GM12872 (cell line): ENCODE measurements at regions not wholly inside any gene's neighbourhood (a gene's known extent, or its start where the extent isn't known, plus 50 kb on each side); places are given as distances from the start of the nearest gene placed in this dataset.

Source experiments
- CTCF ChIP-seq: IDR thresholded peaks from 3 replicates; pipeline ENCODE4 v1.5.1; 2011; ENCODE audit warnings: low read depth, mild to moderate bottlenecking, low read length, moderate library complexity; ENCODE audit not compliant: insufficient read depth

- no peak for TF ChIP-seq CTCF
Measured at GRCh38 chr14:97162621-97163020, 365.4 kb downstream of the VRK1 start.

DNA sequence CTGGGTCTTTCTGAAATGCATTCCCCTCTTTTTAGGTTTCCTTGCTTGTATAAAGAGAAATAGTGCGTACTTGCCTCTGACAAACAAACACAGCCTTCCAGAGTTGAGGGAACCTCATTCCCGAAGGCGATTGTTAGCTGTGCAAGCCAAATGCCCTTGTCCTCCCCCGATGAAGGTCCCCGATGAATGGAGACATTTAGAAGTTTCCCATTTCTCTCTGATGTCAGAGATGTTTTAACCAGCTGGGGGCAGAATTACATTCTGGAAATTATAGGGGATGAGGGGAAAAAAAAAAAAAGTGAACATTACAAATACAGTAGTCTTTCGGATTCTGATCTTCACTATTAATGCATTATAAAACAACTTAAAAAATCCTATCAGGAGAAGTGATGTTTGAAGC, 366.8 kb downstream of the VRK1 start:
- no peak for TF ChIP-seq CTCF

- TF ChIP-seq CTCF: no peak
Measured at GRCh38 chr14:97166497-97166896, 369.3 kb downstream of the VRK1 start.

GRCh38 chr14:97172644-97173043, 375.5 kb downstream of the VRK1 start:
- TF ChIP-seq CTCF: no peak

DNA sequence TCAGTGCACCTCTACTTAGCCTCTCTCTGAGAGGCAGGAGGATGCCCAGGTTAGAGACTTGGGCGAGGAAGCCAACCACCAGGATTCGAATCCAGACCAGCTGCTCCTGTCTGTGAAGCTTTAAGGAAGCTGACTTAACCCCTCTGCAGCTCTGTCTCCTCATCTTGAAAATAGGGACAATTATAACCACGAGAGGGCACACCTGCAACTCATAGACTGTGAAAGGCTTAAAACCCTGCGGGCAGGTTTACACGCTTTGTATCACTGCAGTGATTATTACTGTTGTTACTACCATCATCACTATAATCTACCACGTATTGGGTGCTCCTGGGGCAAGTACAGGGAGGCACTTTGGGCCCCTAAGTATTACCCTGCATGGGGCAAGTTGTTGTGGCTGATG, 379.8 kb downstream of the VRK1 start:
- TF ChIP-seq CTCF: peak; percentile 25; the same call in 2 of the 3 replicates

GRCh38 chr14:97177635-97178034, 380.5 kb downstream of the VRK1 start:
- no peak for TF ChIP-seq CTCF

- no peak for TF ChIP-seq CTCF
Measured at GRCh38 chr14:97178781-97179180, 381.6 kb downstream of the VRK1 start.

GRCh38 chr14:97179573-97179972, 382.4 kb downstream of the VRK1 start:
- no peak for TF ChIP-seq CTCF
